Neural cell (in vitro differentiated cells): ENCODE measurements at regions not wholly inside any gene's neighbourhood (a gene's known extent, or its start where the extent isn't known, plus 50 kb on each side); places are given as distances from the start of the nearest gene placed in this dataset.

ENCODE experiments used
- H2AFZ ChIP-seq: fragments of 200-600, 300-800 bp; sonication (generic), shearing (Covaris generic); 2 replicates; pipeline ENCODE4 v1.6.0; 2014; ENCODE audit warnings: low read depth, mild to moderate bottlenecking, antibody characterized with exemption, low read length, moderate library complexity
- H3F3A ChIP-seq: fragments of 200-600 bp; shearing (Covaris generic); 2 replicates; pipeline ENCODE4 v1.6.1; 2016; ENCODE audit warnings: mild to moderate bottlenecking, moderate library complexity, mixed read lengths, antibody characterized with exemption, low read length; ENCODE audit not compliant: insufficient read depth, poor library complexity, severe bottlenecking
- H3K27ac ChIP-seq: fragments of 200-600, 300-800 bp; sonication (generic), shearing (Covaris generic); 2 replicates; pipeline ENCODE4 v1.5.1; 2014; ENCODE audit warnings: mild to moderate bottlenecking, low read length, moderate library complexity
- H3K27me3 ChIP-seq: fragments of 300-800, 200-600 bp; sonication (generic), shearing (Covaris generic); 2 replicates; pipeline ENCODE4 v1.6.0; 2014; ENCODE audit warnings: mild to moderate bottlenecking, low read depth, low read length, moderate library complexity; ENCODE audit not compliant: insufficient read depth
- H3K36me3 ChIP-seq: fragments of 300-800, 200-600 bp; sonication (generic), shearing (Covaris generic); 2 replicates; pipeline ENCODE4 v1.5.1; 2014; ENCODE audit warnings: mild to moderate bottlenecking, antibody characterized with exemption, low read length, moderate library complexity; ENCODE audit not compliant: insufficient read depth
- H3K4me2 ChIP-seq: fragments of 300-800, 200-600 bp; sonication (generic), shearing (Covaris generic); 2 replicates; pipeline ENCODE4 v1.6.0; 2014; ENCODE audit warnings: mild to moderate bottlenecking, low read length
- H3K4me3 ChIP-seq: fragments of 300-800, 200-600 bp; sonication (generic), shearing (Covaris generic); 2 replicates; pipeline ENCODE4 v1.5.1; 2014; ENCODE audit warnings: mild to moderate bottlenecking, low read length, moderate library complexity
- H3K79me2 ChIP-seq: fragments of 200-600 bp; shearing (Covaris generic); replicated peaks from 2 replicates; pipeline ENCODE4 v1.6.0; 2014; ENCODE audit warnings: mild to moderate bottlenecking, low read length, moderate library complexity; ENCODE audit not compliant: insufficient read depth
- H3K9ac ChIP-seq: fragments of 300-800, 200-600 bp; sonication (generic), shearing (Covaris generic); 2 replicates; pipeline ENCODE4 v1.6.1; 2016; ENCODE audit warnings: mild to moderate bottlenecking, low read length, mixed read lengths
- H3K9me2 ChIP-seq: fragments of 200-600 bp; shearing (Covaris generic); 2 replicates; pipeline ENCODE4 v1.6.1; 2016; ENCODE audit warnings: mild to moderate bottlenecking, low read length, mixed read lengths; ENCODE audit not compliant: insufficient read depth
- H3K9me3 ChIP-seq: fragments of 200-600, 300-800 bp; sonication (generic), shearing (Covaris generic); 2 replicates; pipeline ENCODE4 v1.6.1; 2016; ENCODE audit warnings: mild to moderate bottlenecking, mixed run types, low read length, moderate library complexity, mixed read lengths
- H4K20me1 ChIP-seq: fragments of 200-600 bp; shearing (Covaris generic); 2 replicates; pipeline ENCODE4 v1.6.1; 2016; ENCODE audit warnings: mild to moderate bottlenecking, mixed run types; ENCODE audit not compliant: insufficient read depth
- CTCF ChIP-seq: fragments of 450-650 bp; IDR thresholded peaks from 2 replicates; pipeline ENCODE4 v1.5.1; 2014; ENCODE audit warnings: antibody characterized with exemption, mild to moderate bottlenecking, moderate library complexity; ENCODE audit not compliant: poor library complexity, severe bottlenecking
- EP300 ChIP-seq: fragments of 450-650 bp; conservative IDR thresholded peaks from 2 replicates; pipeline ENCODE4 v1.6.1; 2014; ENCODE audit warnings: antibody characterized with exemption, mild to moderate bottlenecking, moderate library complexity; ENCODE audit not compliant: poor library complexity, severe bottlenecking
- EZH2 ChIP-seq: fragments of 200-600, 300-800 bp; shearing (Covaris generic), sonication (generic); IDR thresholded peaks from 2 replicates; pipeline ENCODE4 v1.6.1; 2014; ENCODE audit warnings: antibody characterized with exemption, low read length, borderline replicate concordance, mild to moderate bottlenecking; ENCODE audit not compliant: insufficient read depth, poor library complexity, severe bottlenecking
- MXI1 ChIP-seq: fragments of 450-650 bp; conservative IDR thresholded peaks from 2 replicates; pipeline ENCODE4 v1.6.1; 2014; ENCODE audit warnings: antibody characterized with exemption, mild to moderate bottlenecking; ENCODE audit not compliant: poor library complexity, severe bottlenecking
- POLR2AphosphoS5 ChIP-seq: IDR thresholded peaks from 2 replicates; pipeline ENCODE4 v1.6.1; 2012
- RAD21 ChIP-seq: fragments of 450-650 bp; conservative IDR thresholded peaks from 2 replicates; pipeline ENCODE4 v1.6.1; 2014; ENCODE audit warnings: antibody characterized with exemption, mild to moderate bottlenecking, moderate library complexity
- REST ChIP-seq: IDR thresholded peaks from 2 replicates; pipeline ENCODE4 v1.6.1; 2012; ENCODE audit warnings: borderline replicate concordance
- SMC3 ChIP-seq: fragments of 450-650 bp; conservative IDR thresholded peaks from 2 replicates; pipeline ENCODE4 v1.6.1; 2014; ENCODE audit warnings: antibody characterized with exemption, mild to moderate bottlenecking, moderate library complexity; ENCODE audit not compliant: poor library complexity
- TAF1 ChIP-seq: IDR thresholded peaks from 2 replicates; pipeline ENCODE4 v1.6.1; 2012; ENCODE audit warnings: low read depth

GRCh38 chr7:81308643-81309322, 389.9 kb upstream of the SEMA3C start:
- H3K27me3 ChIP-seq: no peaks in the 10 kb centered on the region
- H4K20me1 ChIP-seq: no peaks in the 10 kb centered on the region
- H3K9ac ChIP-seq: peak overlapping the region; percentile 23
- H3K27ac ChIP-seq: peak overlapping the region; percentile 68
- H3K9me2 ChIP-seq: no peaks in the 10 kb centered on the region
- H3F3A ChIP-seq: no peaks in the 10 kb centered on the region
- peak overlapping the region; percentile 35 for H3K4me3 ChIP-seq
- peak overlapping the region; percentile 24 for H3K4me2 ChIP-seq
- no peaks in the 10 kb centered on the region for H3K9me3 ChIP-seq
- H2AFZ ChIP-seq: no peak overlapping the region
- no peaks in the 10 kb centered on the region for H3K36me3 ChIP-seq
- no peak for TF ChIP-seq SMC3
- peak; percentile 87 for TF ChIP-seq POLR2AphosphoS5
- TF ChIP-seq REST: peak; percentile 20
- peak; percentile 40 for TF ChIP-seq MXI1
- no peak for TF ChIP-seq CTCF
- TF ChIP-seq EP300: peak; percentile 80
- no peaks in the 10 kb centered on the region for H3K79me2 ChIP-seq

GRCh38 chr7:81301815-81302214, 383.0 kb upstream of the SEMA3C start:
- H3K27me3 ChIP-seq: no peaks in the 10 kb centered on the region
- TF ChIP-seq RAD21 (no peak), EP300 (no peak), POLR2AphosphoS5 (no peak), EZH2 (no peak), CTCF (no peak), TAF1 (no peak), SMC3 (no peak), REST (no peak), MXI1 (no peak)
- no peaks in the 10 kb centered on the region for H3K9me2 ChIP-seq
- no peak overlapping the region for H3K4me3 ChIP-seq
- H3K27ac ChIP-seq: no peak overlapping the region
- H3K4me2 ChIP-seq: no peak overlapping the region
- H3K9me3 ChIP-seq: no peaks in the 10 kb centered on the region
- H4K20me1 ChIP-seq: no peaks in the 10 kb centered on the region
- no peaks in the 10 kb centered on the region for H3K36me3 ChIP-seq
- H3K79me2 ChIP-seq: no peaks in the 10 kb centered on the region
- H3F3A ChIP-seq: no peaks in the 10 kb centered on the region
- no peak overlapping the region for H2AFZ ChIP-seq
- no peak overlapping the region for H3K9ac ChIP-seq
